ENCODE measurements at regions not wholly inside any gene's neighbourhood (a gene's known extent, or its start where the extent isn't known, plus 50 kb on each side); places are given as distances from the start of the nearest gene placed in this dataset.
A peak's percentile ranks its signal among the peaks of the same experiment; 100 is the strongest.
"Not testable (repeated sequence)": the region's sequence is repeated elsewhere in the genome, so short reads cannot be mapped to it uniquely, and the experiment has no call there.

DNA sequence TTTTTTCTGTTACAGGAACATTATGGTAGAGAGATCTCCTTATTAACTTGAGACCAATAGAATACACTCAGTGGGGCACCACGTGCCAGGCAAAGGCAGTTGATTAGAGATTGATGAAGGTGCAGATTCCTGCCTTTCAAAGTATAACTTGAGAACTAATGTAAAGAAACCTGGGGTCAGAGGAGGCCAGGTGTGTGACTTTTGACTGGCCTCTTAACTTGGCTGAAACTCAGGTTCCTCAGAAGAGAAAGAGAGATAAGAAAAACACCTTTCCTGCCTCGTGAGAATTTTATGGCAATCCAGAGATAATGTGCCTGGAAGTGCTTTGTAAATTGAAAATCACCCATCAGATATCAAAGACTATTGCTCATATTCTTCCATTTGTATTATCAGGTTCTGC lies 110.7 kb upstream of the GZMB start:
- no peak for DNase-seq (ENCODE audit: low read depth in 2 of 2)

DNA sequence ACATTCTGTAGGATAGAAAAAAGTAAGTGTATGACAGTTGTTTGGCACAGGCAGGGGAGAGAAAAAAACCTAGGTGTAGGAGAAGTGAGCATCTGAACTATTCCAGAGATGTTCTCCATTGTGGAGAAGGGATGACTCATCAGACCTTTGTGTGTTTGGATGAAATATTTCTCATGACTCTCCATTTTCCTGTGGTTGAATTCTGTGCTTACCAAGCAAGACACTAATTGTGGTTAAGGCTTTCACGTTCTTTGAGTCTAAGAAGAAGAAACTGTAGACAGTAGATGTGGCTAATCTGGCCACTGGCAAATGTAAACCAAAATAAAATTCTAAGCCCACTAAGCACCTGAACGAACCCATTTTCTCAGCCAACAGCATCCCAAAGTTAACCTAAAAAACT lies 107.9 kb upstream of the GZMB start:
- peak; percentile 30 to 38 for DNase-seq (ENCODE audit: low read depth in 2 of 2)

DNA sequence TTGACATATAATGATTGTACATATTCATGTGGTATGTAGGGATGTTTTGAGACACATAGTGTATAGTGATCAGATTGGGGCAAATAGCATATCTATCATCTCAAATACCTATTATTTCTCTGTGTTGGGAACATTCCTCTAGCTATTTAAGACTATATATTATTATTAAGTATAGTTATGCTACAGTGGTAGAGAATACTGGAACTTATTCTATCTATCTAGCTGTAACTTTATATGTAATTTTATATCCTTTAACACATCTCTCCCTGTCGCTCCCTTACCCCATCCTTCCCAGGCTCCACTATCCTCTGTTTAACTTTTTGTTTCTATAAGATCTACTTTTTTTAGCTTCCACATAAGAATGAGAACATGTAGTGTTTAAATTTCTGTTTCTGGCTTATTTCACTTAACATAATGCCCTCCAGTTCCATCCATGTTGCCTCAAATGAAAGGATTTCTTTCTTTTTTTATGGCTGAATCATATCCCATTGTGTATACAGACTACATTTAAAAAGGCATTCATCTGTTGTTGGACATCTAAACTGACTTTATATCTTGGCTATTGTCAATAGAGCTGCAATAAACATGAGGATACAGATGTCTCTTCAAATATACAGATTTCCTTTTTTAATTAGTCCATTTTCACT lies 102.1 kb upstream of the GZMB start:
- no peak for DNase-seq (ENCODE audit: low read depth in 2 of 2)

DNA sequence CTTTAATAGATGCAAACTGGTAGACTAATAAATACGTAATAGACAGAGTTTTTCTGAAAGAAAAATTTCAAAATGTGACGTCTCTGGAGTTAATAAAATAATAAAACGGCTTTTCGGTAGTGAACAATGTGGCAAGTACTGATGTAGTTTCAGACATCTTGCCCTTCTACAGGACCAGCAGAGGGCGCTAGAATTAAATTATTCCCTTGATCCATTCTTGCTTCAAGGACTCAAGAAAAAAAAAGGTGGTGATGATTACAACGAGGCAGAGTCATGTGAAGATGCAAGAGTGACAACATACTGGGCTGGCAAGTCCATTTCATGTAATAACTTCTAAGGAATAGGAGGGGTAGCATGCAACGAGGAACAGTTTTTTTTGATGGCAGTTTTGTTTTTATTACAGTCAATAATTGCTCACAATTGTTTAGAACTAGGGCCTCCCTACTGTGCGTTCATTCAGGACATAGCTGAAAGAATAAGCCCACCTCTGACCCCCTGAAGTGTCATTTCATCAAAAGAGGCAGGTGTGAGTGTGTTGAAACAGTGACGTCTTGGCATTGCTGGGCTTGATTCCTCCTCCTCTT lies 101.0 kb upstream of the GZMB start:
- DNase-seq (ENCODE audit: low read depth in 2 of 2): peak; percentile 75 to 80

DNA sequence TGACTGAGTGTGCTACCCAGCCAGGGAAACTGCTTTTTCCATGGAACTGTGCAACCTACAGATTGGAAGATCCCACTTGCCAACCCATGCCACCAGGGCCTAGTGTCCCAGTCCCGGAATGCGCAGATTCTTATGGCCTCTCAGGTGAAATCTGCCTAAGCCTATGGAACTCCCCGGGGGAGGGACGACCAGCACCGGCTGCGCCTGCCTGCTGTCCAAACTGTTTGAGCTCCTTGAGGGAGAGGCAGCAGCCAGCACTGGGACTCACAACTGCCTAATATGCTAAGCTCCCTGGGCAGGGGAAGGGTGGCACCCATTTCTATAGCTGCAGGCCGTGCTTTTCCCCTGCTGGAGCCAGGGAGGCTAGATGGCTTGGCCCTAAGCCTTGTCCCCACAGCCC lies 92.5 kb upstream of the GZMB start:
- no peak for DNase-seq (ENCODE audit: low read depth in 2 of 2)

DNA sequence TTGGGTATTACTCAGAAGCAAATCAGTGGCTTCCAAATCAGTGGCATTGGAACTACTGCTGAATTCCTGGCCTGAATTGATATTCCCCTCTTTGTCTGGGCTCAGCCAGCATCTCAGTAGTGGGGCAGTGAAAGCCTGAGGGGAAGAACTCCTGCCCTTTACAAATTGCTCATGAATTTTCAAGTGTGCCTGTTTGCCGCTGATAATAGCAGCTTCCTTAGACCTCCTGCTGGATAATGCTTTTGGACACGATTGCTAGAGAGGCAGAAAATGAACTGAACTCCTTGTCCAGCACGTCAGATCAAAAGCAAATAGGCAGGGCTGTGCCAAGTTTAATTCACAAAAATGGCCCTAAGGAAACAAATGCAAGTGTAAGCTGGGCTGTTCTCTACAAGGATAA lies 91.3 kb upstream of the GZMB start:
- no peak for DNase-seq (ENCODE audit: low read depth in 2 of 2)

DNA sequence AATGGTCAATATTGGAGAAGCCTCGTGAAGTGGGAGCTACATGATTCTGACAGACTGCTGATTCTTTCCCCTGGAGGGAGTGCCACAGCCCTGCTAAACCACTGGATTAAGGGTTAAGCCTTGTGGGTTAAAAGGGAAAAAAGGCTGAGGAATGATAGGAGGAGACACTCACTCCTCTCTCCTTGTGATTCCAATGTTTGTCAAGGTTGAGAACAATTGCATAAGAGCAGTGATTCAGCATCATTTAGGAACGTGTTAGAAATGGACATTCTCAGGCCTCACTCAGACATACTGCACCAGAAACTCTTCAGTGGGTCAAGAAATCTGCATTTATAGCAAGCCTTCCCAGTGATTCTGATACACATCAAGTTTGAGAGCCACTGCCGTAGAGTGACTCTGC lies 87.8 kb upstream of the GZMB start:
- DNase-seq (ENCODE audit: low read depth in 2 of 2): no peak

DNA sequence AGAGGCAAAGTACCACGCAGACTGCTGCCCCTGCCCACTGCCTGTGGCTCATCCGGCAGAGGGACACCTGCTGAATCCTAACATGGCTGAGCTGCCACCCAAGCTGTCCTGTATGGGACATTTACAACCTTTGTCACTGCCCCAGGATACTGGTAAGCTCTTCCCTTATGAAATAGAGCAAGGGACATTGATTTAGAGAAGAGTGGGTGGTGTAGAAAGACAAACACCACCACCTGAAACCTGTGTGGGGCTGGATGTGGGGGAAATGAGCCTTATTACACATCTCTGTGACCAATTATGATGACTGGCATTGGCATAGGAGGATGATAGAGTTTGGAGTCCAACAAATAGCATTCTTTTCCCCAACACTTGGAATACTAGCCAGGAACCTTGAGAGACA lies 81.2 kb upstream of the GZMB start:
- DNase-seq (ENCODE audit: low read depth in 2 of 2): no peak

DNA sequence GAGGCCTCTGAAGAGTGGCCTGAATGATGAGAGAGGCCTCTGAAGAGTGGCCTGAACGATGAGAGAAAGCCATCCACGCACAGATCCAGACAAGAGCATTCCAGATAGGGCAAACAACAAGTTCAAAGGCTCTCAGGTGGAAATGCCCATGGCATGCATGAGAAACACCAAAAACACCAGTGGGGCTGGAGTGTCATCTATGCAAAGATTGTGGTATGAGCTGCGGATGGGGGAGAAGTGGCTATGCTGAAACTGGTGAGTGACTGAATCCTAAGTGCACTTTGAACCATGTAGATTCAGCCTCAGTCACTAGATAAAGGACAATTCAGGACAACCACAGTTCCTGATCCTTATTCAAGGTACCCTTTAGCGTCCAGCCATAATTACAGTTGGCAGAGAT lies 79.4 kb upstream of the GZMB start:
- DNase-seq (ENCODE audit: low read depth in 2 of 2): no peak

DNA sequence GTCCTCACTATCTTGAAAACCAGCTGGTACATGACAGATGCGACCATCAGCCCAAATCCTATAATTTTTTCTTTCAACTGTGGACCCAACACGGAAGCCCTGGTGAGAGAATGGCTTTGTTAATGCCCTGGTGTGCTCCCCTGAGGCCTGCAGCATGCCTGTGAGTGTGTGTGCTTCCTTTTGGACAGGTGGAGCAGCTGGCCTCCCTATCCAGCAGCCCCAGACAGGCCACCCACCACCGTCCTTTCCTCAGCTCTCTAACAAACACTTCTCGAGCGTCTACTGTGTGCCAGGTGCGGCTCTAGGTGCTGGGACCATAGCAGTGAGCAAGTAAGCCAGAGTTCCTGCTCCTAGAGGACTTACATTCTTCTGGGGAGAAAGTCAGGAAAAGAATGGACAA lies 78.9 kb upstream of the GZMB start:
- no peak for DNase-seq (ENCODE audit: low read depth in 2 of 2)

DNA sequence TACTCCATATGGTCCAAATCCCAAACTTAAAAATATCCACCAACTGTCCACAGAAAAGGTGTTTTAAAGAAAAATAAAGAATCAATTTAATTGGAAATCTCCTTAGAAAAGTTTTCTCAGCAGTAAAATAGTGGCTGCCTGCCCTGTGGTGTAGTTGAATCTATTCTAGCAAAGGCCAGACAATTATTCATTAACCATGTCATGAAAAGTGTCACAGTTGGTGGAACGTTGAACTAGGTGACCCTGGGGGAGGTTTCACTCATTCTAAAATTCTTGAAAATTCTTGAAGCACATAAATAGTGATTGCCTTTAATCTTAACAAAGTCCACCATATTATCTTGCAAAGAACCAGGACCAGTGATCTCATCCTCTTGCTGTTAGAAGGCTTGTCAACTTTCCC lies 78.4 kb upstream of the GZMB start:
- DNase-seq (ENCODE audit: low read depth in 2 of 2): no peak

DNA sequence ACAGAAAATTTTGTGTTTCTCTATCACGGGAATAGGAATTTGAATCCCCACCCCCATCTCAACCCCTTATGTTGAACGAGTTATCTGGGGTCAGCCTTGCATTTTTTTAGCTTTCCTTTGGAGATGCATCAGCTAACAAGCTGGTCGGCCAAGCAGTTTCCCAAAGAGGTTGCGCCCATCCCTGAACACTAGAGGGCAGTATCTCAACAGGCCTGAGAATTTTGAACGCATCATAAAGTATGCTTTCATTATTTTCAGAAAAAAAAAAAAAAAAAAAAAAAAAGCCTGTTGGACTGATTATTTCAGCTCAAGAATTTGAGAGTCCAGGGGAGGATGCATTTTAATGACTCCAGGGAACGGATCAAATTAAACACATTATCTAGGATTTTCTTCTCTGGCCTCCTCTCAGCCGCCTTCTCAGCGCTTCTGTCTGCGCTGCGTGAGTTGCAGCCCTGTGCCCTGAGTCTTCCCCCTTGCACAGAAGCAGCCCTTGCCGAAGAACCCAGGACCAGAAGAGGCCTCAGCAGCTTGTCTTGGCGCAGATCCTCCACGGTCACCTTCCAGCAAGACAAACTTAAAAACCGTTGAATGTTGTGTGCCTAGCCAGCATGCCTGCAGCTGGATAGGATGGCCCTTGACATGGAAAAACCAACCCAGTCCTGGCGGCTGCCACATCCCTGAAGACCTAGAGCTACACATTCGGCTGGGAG lies 76.6 kb upstream of the GZMB start:
- peak; percentile 62 to 68 for DNase-seq (ENCODE audit: low read depth in 2 of 2)

DNA sequence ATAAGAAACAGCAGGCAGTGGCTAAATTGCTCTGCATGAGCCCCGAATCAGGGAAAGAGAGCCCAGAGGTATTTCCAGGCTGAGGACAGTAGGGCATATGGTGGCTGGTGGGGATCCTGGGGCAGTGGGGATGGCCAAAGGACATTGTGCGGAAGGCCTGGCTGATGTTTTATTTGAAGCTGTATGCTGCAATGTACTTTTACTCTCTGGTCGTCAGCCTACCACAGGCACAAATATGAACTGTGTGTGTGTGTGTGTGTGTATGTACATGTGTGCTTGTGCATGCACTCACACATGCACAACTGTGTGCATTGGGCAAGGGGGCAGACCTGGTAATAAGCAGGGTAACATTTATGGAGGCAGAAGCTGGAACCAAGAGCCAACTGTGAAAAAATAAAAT lies 74.7 kb upstream of the GZMB start:
- no peak for DNase-seq (ENCODE audit: low read depth in 2 of 2)

DNA sequence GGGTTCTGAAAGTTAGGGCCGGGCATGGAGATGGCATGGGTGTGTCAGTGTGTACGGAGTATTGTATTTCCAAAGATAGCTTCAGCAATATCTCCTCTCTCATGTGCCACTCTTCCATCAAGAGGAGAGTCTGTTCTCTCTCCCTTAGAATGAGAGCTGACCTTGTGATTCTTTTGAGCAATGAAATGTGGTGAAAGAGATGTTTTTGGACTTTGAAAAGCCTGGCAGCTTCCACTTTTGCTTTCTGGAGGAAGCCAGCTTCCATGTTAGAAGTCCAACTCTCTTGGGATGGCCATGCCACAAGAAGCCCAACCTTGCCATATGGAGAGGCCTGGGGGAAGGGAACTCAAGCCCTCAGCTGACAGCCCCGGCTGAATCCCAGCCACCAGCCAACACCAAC lies 72.4 kb upstream of the GZMB start:
- no peak for DNase-seq (ENCODE audit: low read depth in 2 of 2)

DNA sequence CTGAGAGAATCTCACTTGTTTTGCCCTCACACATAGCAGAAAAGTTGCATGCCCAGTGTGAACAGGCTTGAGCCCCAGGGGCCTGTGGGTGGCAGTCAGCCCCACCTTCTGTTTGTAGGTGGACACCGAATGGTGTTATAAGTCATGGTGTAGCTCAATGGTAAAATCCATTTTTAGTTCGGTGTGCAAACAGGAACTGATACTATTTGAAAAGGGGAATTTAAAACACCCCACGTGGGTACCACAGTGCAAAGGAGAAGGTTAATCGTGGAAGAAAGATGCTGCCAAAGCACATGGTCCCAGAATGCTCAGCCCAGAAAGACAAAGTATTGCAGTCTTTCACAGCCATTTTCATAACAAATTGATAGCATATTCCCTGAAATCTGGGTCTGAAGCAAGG lies 71.8 kb upstream of the GZMB start:
- no peak for DNase-seq (ENCODE audit: low read depth in 2 of 2)

DNA sequence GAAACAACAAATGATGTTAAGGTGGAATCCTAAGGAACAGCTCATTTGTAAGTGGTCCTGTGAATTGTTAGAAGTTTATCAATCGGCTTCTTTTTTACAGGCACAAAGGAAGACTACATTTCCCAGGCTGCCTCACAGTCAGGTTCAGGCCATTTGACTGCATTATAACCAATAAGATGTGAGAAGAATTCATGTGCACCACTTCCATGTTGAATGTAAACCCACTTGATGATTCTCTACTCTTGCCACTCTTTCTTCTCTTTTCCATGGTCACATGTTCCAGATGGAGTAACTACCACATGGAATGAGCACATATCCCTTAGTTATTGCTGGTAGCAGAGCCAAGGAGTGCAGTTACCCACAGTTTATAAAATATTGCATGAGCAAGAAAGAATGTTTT lies 67.1 kb upstream of the GZMB start:
- DNase-seq (ENCODE audit: low read depth in 2 of 2): no peak

DNA sequence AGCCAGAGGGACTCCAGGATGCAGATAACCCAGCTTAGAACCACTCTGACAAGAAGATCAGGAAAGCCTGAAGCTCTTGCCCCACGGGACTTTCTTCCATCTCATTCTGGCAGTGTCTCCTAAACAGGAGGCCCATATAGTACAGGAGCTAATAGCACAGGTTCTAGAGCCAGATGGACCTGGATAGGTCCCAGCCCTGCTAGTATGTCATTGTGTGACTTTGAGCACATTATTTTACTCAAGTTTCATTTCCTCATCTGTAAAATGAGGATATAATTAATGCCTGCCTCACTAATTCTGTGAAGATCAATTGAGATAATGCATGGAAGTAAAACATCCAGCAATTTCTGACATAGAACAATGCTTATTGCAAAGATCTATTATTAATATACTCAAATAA lies 66.5 kb upstream of the GZMB start:
- no peak for DNase-seq (ENCODE audit: low read depth in 2 of 2)

DNA sequence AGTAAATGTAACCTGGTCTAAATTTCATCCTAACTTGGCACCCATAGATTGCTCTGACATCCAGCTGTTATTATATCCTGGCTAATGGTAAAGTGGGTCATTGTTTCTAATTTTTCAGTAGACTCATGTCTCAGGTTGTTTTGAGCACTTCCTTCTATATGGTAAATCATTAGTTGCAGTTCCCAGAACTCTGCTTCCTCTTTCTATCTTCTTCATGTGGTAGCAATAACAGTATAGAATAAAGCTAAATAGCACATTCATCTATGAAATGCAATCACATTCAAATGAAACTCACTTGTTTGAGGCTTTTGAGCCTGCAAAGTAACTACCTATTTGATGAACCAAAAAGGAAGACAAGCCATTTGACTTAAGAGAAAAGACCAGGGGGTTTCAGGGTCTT lies 65.1 kb upstream of the GZMB start:
- DNase-seq (ENCODE audit: low read depth in 2 of 2): no peak

DNA sequence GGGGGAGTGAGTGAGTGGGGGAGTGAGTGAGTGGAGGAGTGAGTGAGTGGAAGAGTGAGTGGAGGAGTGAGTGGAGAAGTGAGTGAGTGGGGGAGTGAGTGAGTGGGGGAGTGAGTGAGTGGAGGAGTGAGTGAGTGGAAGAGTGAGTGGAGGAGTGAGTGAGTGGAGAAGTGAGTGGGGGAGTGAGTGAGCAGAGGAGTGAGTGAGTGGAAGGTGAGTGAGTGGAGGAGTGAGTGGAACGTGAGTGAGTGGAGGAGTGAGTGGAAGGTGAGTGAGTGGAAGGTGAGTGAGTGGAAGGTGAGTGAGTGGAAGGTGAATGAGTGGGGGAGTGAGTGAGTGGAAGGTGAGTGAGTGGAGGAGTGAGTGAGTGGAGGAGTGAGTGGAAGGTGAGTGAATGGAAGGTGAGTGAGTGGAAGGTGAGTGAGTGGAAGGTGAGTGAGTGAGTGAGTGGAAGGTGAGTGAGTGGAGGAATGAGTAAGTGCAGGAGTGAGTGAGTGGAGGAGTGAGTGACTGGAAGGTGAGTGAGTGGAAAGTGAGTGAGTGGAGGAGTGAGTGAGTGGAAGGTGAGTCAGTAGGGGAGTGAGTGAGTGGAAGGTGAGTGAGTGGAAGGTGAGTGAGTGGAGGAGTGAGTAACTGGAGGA lies 62.4 kb upstream of the GZMB start:
- DNase-seq (ENCODE audit: low read depth in 2 of 2): not testable (repeated sequence)

DNA sequence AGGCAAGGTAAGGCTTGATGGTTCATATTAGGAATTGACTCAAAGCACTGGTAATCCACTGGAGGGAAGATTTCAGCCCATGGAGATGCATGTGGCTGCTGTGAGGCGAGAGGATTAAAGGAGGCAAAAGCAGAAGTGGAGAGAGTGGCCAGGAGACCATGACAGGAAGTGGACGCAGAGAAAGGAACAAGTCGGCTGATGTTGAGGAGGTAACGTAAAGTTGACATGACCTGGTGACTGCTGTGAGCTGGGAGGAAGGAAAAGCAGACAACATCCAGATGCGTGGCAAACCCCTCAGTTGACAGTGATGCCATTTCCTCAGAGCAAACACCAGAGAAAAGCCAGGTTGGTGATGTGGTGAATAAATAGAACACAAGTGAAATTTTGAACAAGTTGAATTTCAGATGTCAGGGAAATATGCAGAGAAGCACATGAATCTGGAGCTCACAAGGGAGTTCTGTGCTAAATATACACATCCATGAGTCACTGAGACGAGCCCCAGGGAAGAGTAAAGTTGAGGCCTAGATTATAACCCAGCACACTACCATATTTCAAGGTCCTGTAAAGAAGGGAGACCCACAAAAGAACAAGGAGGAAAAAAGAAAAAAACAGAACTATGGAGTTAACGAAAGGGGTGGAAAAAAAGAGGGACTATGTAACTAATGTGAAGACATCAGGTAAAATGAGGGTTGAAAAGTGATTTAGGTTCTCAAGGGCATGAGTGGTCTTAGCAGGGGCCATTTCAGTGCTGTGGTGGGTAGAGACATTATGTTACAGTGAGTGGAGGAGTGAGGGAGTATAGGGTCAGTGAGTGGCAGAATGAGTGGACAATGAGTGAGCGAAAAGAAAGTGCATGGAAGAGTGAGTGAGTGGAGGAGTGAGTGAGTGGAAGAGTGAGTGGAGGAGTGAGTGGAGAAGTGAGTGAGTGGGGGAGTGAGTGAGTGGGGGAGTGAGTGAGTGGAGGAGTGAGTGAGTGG lies 61.6 kb upstream of the GZMB start:
- DNase-seq (ENCODE audit: low read depth in 2 of 2): no peak

DNA sequence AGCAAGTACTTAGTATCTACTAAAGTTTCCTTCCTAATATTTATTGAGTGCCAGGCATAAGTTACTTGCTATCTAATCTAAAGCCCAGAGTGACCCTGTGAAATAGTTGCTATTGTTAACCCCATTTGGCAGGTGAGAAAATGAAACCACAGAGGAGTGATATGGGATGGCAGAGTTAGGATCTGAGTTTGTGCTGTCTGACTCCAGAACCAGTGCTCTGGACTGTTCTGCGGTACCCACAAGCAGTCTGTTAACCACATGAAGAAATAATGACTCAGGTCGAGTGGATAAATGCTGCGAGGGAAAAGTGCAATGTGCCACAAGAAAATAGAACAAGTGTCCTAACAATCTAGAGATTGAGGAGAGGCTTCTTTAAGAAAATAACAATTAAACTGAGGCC lies 60.7 kb upstream of the GZMB start:
- DNase-seq (ENCODE audit: low read depth in 2 of 2): no peak

DNA sequence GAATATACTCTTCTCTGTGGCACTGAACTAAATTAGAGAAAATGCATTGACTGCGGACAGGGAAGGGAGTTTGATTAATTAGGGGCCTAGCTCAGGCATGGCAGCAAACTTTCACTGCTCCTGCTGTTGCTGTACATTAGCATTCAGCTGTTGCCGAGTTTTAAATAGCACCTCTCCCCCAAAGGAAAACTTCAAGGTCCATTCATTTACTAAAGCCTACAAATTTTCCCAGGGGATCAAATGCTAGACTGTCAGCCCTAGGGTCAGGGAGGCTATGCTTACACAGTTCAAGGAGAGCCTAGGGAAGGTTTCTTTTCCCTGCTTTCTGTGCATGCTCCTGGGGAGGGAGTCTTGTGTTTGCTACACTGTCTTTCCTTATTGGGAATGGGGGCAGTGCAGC lies 60.0 kb upstream of the GZMB start:
- DNase-seq (ENCODE audit: low read depth in 2 of 2): no peak

Measured in lung microvascular endothelial cell (primary cell).